GM21423 (cell line): ENCODE measurements at regions not wholly inside any gene's neighbourhood (a gene's known extent, or its start where the extent isn't known, plus 50 kb on each side); places are given as distances from the start of the nearest gene placed in this dataset.
"Not testable (repeated sequence)": the region's sequence is repeated elsewhere in the genome, so short reads cannot be mapped to it uniquely, and the experiment has no call there.

Experiments used
- ATAC-seq: cut with Tn5 transposase; IDR thresholded peaks from one replicate; pipeline ENCODE4 v1.9.1; 2021; ENCODE audit warnings: mild to moderate bottlenecking, moderate library complexity; ENCODE audit not compliant: unreplicated experiment

- no peak for ATAC-seq
Observed at GRCh38 chr10:124324856-124325632, 93.7 kb downstream of the OAT start.

DNA sequence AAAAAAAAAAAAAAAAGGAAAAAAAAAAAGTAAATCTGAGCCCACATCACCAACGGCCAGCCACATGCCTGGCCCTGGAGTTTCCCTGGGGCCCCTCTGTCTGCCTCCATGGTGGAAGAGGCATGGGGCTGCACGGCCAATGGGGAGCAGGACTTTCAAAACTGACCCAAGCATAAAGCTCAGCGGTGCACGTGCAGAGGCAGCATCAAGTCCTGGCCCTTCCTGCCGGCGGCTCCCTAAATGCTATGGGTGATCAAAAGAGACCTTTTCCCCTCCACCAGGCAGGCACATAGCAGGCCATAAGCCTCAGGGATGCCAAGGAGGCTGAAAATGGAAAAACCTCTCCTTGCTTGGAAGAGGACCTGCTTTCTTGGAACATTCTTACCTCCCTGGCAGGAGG lies 94.3 kb downstream of the OAT start:
- ATAC-seq = no peak

DNA sequence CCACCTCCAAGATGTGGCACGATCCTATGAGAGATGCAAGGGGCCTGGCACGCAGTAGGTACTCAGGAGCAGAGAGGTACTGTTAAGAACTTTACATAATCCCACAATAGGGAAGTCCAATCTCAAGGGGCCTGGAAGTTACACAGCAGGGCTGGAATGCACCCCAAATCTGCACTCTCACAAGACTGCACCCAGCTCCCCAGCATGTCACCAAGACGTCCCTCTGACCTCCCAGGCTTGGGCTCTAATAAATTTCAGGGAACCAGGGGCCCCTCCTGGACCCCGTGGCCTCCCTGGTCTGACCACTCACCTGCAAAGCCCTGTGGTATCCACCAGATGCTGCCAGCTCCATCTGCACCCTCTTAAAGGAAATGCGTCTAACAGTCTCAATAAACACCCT lies 94.9 kb downstream of the OAT start:
- ATAC-seq = no peak

GRCh38 chr10:124323111-124323725 lies 95.5 kb downstream of the OAT start:
- no peak for ATAC-seq

DNA sequence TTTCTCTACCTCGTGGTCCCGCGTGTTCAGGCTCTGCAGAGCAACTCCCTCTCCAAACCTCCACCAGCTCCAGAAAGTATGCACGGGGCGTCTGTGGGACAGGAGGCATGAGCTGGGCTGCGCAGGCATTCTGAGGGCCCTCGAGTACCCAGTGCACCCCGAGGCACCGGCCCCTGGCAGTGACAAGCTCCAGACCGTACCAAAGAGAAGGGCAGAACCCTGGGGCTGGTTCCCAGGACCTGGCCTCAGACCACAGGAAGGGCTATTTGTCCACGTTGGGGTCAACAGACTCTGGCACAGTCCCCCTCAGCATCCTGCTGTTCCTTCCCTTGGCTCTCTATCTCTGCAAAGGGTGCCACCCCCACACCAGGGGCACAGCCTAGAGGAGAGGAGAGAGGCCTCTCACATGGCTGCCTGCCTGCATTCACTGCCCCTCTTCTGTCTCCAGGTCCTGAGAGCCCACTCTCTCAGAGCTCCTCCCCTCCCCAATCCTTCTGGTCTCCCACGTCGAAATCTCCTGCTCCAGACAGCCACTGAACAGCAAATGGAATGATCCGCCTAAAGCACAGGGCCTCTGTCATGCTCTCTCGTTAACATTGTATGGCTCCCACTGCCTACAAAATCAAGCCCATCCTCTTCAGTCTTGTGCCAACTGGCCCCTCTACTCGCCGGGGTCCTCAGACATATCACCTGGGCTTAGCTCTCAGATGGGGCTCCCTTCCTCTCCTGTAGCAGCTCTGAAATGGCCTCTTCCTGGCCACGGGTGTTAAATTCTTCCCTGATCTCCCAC lies 96.3 kb downstream of the OAT start:
- ATAC-seq = no peak

DNA sequence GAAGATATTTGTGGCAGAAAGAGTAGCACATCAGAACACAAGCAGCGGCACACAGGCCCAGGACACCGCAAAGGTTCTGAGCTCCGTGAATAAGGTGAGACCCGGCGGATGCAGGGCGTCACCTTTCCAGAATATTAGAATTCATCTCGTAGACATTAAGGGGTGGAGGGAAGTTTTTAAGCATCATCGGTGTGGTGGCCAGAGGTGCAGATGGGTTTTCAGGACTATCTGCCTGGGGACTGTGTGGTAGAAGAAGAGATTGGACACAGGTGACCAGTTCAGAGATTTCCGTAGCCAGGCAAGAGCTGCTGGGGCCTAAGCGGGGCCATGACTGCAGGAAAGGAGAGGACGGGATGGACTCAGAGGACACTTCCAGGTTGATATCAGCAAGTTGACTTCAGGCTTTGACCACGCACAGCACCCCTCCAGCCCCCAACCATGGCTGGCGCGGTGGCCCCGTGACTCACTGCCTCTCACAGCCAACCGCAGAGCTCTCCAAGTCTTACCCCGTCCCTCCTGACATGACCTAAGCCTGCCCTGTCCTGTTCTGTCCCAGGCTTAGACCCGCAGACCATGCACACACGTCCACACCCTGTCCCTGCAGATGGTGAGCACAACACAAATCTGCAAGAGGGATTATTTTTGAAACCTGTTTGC lies 97.2 kb downstream of the OAT start:
- no peak for ATAC-seq

GRCh38 chr10:124320778-124321432 lies 97.8 kb downstream of the OAT start:
- no peak for ATAC-seq

- no peak for ATAC-seq
Observed at GRCh38 chr10:124319926-124320391, 98.8 kb downstream of the OAT start.

DNA sequence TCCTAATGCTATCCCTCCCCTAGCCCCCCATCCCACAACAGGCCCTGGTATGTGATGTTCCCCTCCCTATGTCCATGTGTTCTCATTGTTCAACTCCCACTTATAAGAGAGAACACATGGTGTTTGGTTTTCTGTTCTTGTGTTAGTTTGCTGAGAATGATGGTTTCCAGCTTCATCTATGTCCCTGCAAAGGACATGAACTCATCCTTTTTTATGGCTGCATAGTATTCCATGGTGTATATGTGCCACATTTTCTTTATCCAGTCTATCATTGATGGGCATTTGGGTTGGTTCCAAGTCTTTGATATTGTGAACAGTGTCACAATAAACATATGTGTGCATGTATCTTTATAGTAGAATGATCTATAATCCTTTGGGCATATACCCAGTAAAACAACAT lies 99.2 kb downstream of the OAT start:
- ATAC-seq = not testable (repeated sequence)

DNA sequence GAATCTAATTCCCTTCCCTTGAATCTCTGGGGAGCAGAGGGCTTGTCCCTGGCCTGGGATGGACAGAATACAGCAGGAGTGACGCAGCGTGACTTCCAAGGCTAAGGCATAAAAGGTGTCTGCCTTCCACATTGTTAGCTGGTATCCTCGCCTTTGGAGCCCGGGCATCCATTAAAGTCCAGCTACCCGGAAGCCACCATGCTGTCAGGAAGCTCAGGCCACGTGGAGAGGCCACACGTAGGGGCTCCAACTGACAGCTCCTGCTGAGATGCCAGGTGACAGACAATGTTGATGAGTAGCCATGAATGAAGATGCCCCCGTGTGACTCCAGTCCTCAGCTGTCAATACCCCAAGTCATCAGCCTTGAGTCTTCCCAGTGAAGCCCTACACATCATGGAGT lies 99.9 kb downstream of the OAT start:
- no peak for ATAC-seq

DNA sequence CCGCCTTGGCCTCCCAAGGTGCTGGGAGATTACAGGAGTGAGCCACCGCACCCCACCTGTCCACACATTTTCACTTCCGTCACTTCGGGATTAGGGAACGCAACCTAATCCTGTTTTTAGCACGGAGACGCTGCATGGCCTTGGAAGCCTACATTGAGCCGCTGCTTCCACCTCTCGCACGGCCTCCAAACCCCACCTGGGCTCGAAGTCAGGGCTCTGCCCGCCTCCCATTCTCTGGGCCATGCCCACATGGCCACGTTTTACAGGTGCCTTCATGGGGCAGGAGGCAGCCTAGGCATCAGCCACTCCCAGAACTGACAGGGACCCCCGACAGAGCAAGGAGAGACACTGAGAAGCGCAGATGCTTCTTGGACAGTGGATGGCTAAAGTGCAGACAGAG lies 100.6 kb downstream of the OAT start:
- no peak for ATAC-seq

DNA sequence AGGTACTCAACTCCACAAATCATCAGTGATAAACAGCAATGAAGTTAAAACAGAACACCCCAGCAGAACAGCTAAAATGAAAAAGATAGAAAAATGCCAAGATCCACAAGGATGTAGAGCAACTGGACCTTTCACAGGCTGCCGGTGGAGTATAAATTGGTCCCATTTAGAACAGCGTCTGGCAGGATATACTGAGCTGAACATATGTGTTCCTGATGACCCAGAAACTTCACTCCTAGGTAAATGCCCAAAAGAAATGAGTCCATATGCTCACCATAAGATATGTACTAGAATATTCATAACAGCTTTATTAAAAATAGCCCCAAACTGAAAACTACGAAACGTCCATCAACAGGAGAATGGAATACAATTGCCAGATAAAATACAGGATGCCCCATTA lies 102.4 kb downstream of the OAT start:
- ATAC-seq = no peak

- ATAC-seq = no peak
Observed at GRCh38 chr10:124315591-124316270, 103.0 kb downstream of the OAT start.

DNA sequence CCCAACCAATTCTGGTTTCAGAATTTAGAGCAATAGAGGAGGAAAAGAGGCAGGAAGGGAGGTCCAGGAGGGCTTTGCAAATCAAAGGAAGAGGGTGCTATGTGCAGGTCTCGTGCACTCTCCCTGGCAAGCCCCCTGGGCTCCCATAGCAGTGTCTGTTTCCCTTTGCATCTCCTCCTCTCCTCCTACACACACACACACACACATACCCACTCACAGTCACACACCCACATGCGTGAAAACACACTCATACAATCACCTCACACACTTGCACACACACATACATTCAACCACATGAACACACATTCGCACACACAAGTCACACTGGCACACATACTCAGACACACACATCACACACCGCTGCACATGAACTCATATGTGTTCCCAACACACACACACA lies 105.3 kb downstream of the OAT start:
- no peak for ATAC-seq

- no peak for ATAC-seq
Observed at GRCh38 chr10:124308811-124309210, 109.9 kb downstream of the OAT start.

GRCh38 chr10:124308056-124308645 lies 110.6 kb downstream of the OAT start:
- ATAC-seq = no peak

DNA sequence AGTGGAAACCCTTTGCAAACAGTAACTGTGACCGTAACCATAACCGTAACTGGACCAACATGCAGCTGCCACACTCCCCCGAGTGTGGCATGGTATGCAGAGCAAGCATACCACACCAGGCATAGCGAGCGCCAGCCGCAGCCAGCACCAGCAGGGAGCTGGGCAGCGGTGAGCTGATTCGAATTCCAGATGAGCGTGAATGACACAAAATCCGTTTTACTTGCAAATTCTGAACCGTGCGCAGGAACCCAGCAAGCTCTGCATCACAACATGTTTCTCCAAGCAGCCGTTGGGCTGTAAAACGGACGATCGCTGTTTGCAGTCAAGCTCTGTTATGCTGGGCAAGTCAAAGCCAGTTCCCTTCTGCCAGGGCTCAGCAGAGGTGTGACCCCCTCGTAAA lies 111.1 kb downstream of the OAT start:
- no peak for ATAC-seq

DNA sequence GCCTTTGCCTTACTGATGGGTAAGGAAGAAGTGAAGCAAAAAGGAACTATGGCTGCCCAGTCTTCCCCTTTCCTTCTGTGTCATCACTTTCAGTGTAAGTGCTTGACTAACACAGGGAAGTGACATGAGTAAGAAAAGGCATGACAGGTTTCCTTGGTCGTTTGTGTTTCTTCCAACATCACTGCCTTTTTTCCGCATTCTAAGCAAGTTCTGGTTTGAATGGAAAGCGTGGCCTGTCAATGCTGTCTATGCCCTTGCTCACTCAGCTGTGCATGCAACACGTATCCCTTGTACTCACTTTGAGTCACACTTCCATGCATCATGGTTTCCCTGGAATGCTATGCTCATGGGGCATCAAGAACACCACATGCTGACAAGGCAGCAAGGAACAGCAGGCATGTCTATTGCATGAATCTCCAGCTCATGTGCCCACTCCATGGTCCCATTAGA lies 111.8 kb downstream of the OAT start:
- no peak for ATAC-seq

DNA sequence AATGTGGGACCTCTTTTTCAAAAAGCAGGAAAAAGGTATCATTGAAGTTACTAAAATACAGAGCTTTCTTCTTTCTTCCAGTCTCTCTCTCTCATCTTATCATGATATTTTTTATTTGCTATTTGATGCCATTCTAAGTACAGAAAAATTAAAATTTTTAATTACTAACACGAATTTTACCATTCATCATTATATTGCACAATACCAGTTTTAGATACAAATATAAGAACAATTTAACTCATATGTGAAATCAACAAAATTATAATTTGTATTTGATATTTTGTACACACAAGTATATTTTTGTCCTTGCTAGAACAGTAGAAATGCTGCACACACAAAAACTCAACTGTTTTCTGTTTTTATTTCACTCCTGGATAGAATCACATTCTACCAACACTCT lies 112.2 kb downstream of the OAT start:
- ATAC-seq = no peak

- ATAC-seq = no peak
Observed at GRCh38 chr10:124305984-124306383, 112.7 kb downstream of the OAT start.
